Neural progenitor cell (in vitro differentiated cells): ENCODE measurements at regions not wholly inside any gene's neighbourhood (a gene's known extent, or its start where the extent isn't known, plus 50 kb on each side); places are given as distances from the start of the nearest gene placed in this dataset.

Source experiments
- DNase-seq: peaks from one replicate; pipeline ENCODE4 v3.0.0-alpha.2; 2016; ENCODE audit warnings: low spot score
- H2AFZ ChIP-seq: fragments of 200-600 bp; sonication (generic); replicated peaks from 2 replicates; pipeline ENCODE4 v1.6.1; 2016; ENCODE audit warnings: antibody characterized with exemption
- H3F3A ChIP-seq: fragments of 200-600 bp; sonication (generic); 2 replicates; pipeline ENCODE4 v1.6.1; 2016; ENCODE audit warnings: antibody characterized with exemption, low read depth
- H3K27ac ChIP-seq: fragments of 200-600 bp; sonication (generic); 2 replicates; pipeline ENCODE4 v1.5.1; 2016; ENCODE audit warnings: mild to moderate bottlenecking
- H3K27me3 ChIP-seq: fragments of 200-600 bp; sonication (generic); 2 replicates; pipeline ENCODE4 v1.6.1; 2016; ENCODE audit warnings: mild to moderate bottlenecking, moderate library complexity
- H3K36me3 ChIP-seq: fragments of 200-600 bp; sonication (generic); 2 replicates; pipeline ENCODE4 v1.5.1; 2016
- H3K4me1 ChIP-seq: fragments of 200-600 bp; sonication (generic); 2 replicates; pipeline ENCODE4 v1.6.1; 2016; ENCODE audit warnings: mixed run types
- H3K4me2 ChIP-seq: fragments of 200-600 bp; sonication (generic); 2 replicates; pipeline ENCODE4 v1.6.1; 2016
- H3K4me3 ChIP-seq: fragments of 200-600 bp; sonication (generic); 2 replicates; pipeline ENCODE4 v1.5.1; 2016
- H3K79me2 ChIP-seq: fragments of 200-600 bp; sonication (generic); 2 replicates; pipeline ENCODE4 v1.6.1; 2016; ENCODE audit warnings: low read depth
- H3K9ac ChIP-seq: fragments of 200-600 bp; sonication (generic); 2 replicates; pipeline ENCODE4 v1.6.1; 2016
- H3K9me3 ChIP-seq: fragments of 200-600 bp; sonication (generic); 2 replicates; pipeline ENCODE4 v1.5.1; 2016; ENCODE audit warnings: low read depth
- H4K20me1 ChIP-seq: fragments of 200-600 bp; sonication (generic); 2 replicates; pipeline ENCODE4 v1.6.1; 2016; ENCODE audit warnings: low read depth
- H3K27ac Mint-ChIP-seq: 3 replicates; pipeline ENCODE4 v1.8.0; 2021; ENCODE audit warnings: mixed read lengths
- H3K27me3 Mint-ChIP-seq: 2 replicates; pipeline ENCODE4 v1.8.0; 2022; ENCODE audit warnings: low read depth, mild to moderate bottlenecking, inconsistent platforms, moderate library complexity, mixed read lengths; ENCODE audit not compliant: insufficient read depth
- H3K36me3 Mint-ChIP-seq: 3 replicates; pipeline ENCODE4 v1.8.0; 2021; ENCODE audit warnings: mixed read lengths
- H3K4me1 Mint-ChIP-seq: 3 replicates; pipeline ENCODE4 v1.8.0; 2021; ENCODE audit warnings: mixed read lengths
- H3K4me3 Mint-ChIP-seq: 3 replicates; pipeline ENCODE4 v1.8.0; 2021; ENCODE audit warnings: mild to moderate bottlenecking, moderate library complexity, mixed read lengths
- H3K9me3 Mint-ChIP-seq: 3 replicates; pipeline ENCODE4 v1.8.0; 2020; ENCODE audit warnings: mixed read lengths
- CTCF ChIP-seq: fragments of 200-600 bp; sonication (generic); IDR thresholded peaks from 2 replicates; pipeline ENCODE4 v1.5.1; 2017; ENCODE audit warnings: antibody characterized with exemption, mild to moderate bottlenecking
- EZH2 ChIP-seq: fragments of 200-600 bp; sonication (generic); IDR thresholded peaks from 2 replicates; pipeline ENCODE4 v1.6.1; 2017; ENCODE audit warnings: antibody characterized with exemption, mild to moderate bottlenecking, moderate library complexity
- EZH2phosphoT487 ChIP-seq: fragments of 200-600 bp; sonication (generic); IDR thresholded peaks from 2 replicates; pipeline ENCODE4 v1.6.1; 2017; ENCODE audit warnings: antibody characterized with exemption

DNA sequence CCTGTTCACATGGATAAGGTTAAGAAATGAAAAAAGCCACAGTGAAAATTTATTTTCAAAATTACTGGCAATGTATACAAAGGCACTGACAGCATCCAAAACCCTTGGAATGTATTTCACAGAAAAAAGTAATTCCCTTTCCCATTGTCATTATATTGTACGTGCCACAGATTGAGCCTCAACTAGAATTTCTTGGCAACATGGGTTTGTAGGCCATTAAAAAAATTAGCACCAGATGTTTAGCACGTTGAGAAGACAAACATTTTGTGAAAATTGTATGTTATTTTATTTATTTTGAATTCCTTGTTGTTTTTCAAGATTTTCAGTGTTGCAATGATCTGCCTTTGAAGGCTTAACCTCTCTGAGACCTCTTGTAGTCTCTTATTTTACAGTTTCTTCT, 76.3 kb upstream of the EPHB3 start:
- H3K27me3 ChIP-seq: peaks cover 18% of the 10 kb centered on the region
- no peaks in the 10 kb centered on the region for H4K20me1 ChIP-seq
- no peak overlapping the region for H2AFZ ChIP-seq
- H3K4me3 ChIP-seq: no peak overlapping the region
- H3K4me2 ChIP-seq: no peak overlapping the region
- no peak overlapping the region for H3K4me3 Mint-ChIP-seq
- H3K27ac Mint-ChIP-seq: no peak overlapping the region
- no peak overlapping the region for H3K27ac ChIP-seq
- no peak overlapping the region for H3K9ac ChIP-seq
- H3K4me1 ChIP-seq: no peaks in the 10 kb centered on the region
- no peaks in the 10 kb centered on the region for H3K9me3 ChIP-seq
- TF ChIP-seq CTCF (no peak), EZH2 (no peak), EZH2phosphoT487 (no peak)
- H3K36me3 ChIP-seq: no peaks in the 10 kb centered on the region
- H3K36me3 Mint-ChIP-seq: no peaks in the 10 kb centered on the region
- no peaks in the 10 kb centered on the region for H3F3A ChIP-seq
- no peaks in the 10 kb centered on the region for H3K79me2 ChIP-seq
- H3K4me1 Mint-ChIP-seq: no peaks in the 10 kb centered on the region
- H3K27me3 Mint-ChIP-seq: peaks cover 8% of the 10 kb centered on the region
- H3K9me3 Mint-ChIP-seq: no peaks in the 10 kb centered on the region
- DNase-seq: no peak

GRCh38 chr3:184485906-184486305, 75.7 kb upstream of the EPHB3 start:
- no peaks in the 10 kb centered on the region for H3F3A ChIP-seq
- H3K4me1 ChIP-seq: no peaks in the 10 kb centered on the region
- no peaks in the 10 kb centered on the region for H3K36me3 Mint-ChIP-seq
- H3K9me3 ChIP-seq: no peaks in the 10 kb centered on the region
- no peak overlapping the region for H3K9ac ChIP-seq
- no peak overlapping the region for H3K4me3 Mint-ChIP-seq
- no peak overlapping the region for H3K27ac ChIP-seq
- peaks cover 11% of the 10 kb centered on the region for H3K27me3 Mint-ChIP-seq
- no peak overlapping the region for H3K27ac Mint-ChIP-seq
- H3K27me3 ChIP-seq: peaks cover 25% of the 10 kb centered on the region
- H3K36me3 ChIP-seq: no peaks in the 10 kb centered on the region
- no peaks in the 10 kb centered on the region for H4K20me1 ChIP-seq
- H3K4me2 ChIP-seq: no peak overlapping the region
- H3K9me3 Mint-ChIP-seq: no peaks in the 10 kb centered on the region
- H3K79me2 ChIP-seq: no peaks in the 10 kb centered on the region
- H3K4me1 Mint-ChIP-seq: no peaks in the 10 kb centered on the region
- no peak for DNase-seq
- H3K4me3 ChIP-seq: no peak overlapping the region
- no peak overlapping the region for H2AFZ ChIP-seq
- TF ChIP-seq EZH2: no peak

DNA sequence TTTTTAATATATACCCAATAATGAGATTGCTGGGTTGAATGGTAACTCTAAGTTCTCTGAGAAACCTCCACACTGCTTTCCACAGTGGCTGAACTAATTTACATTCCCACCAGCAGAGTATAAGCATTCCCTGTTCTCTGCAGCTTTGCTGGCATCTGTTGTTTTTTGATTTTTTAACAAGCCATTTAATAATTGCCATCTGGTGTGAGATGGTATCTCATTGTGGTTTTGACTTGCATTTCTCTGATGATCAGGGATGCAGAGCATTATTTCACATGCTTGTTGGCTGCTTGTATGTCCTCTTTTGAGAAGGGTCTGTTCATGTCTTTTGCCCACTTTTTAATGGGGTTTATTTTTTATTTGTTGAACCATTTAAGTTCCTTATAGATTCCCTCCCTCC, 75.0 kb upstream of the EPHB3 start:
- Mint-ChIP-seq H3K27ac (no peak overlapping the region), H3K36me3 (no peaks in the 10 kb centered on the region), H3K27me3 (peaks cover 15% of the 10 kb centered on the region), H3K4me3 (no peak overlapping the region), H3K4me1 (no peaks in the 10 kb centered on the region), H3K9me3 (no peaks in the 10 kb centered on the region)
- no peaks in the 10 kb centered on the region for H3K4me1 ChIP-seq
- H4K20me1 ChIP-seq: no peaks in the 10 kb centered on the region
- H3F3A ChIP-seq: no peaks in the 10 kb centered on the region
- DNase-seq: no peak
- H3K9ac ChIP-seq: no peak overlapping the region
- no peak overlapping the region for H3K4me2 ChIP-seq
- H3K9me3 ChIP-seq: no peaks in the 10 kb centered on the region
- no peak overlapping the region for H3K4me3 ChIP-seq
- H3K27ac ChIP-seq: no peak overlapping the region
- no peaks in the 10 kb centered on the region for H3K79me2 ChIP-seq
- TF ChIP-seq EZH2: no peak
- TF ChIP-seq CTCF: no peak
- no peak for TF ChIP-seq EZH2phosphoT487
- H2AFZ ChIP-seq: no peak overlapping the region
- H3K27me3 ChIP-seq: peaks cover 32% of the 10 kb centered on the region
- H3K36me3 ChIP-seq: no peaks in the 10 kb centered on the region

GRCh38 chr3:184488577-184488976, 73.0 kb upstream of the EPHB3 start:
- Histone ChIP-seq H4K20me1 (no peaks in the 10 kb centered on the region), H3F3A (no peaks in the 10 kb centered on the region), H3K27ac (no peak overlapping the region), H3K79me2 (no peaks in the 10 kb centered on the region), H3K27me3 (peaks cover 50% of the 10 kb centered on the region), H3K4me2 (no peak overlapping the region), H3K9ac (no peak overlapping the region), H3K9me3 (no peaks in the 10 kb centered on the region), H3K4me1 (no peaks in the 10 kb centered on the region), H2AFZ (no peak overlapping the region), H3K4me3 (no peak overlapping the region), H3K36me3 (no peaks in the 10 kb centered on the region)
- TF ChIP-seq EZH2phosphoT487 (no peak), EZH2 (no peak), CTCF (no peak)
- H3K9me3 Mint-ChIP-seq: peaks cover 8% of the 10 kb centered on the region
- H3K4me3 Mint-ChIP-seq: no peak overlapping the region
- no peak for DNase-seq
- H3K36me3 Mint-ChIP-seq: no peaks in the 10 kb centered on the region
- H3K27me3 Mint-ChIP-seq: peaks cover 27% of the 10 kb centered on the region
- no peak overlapping the region for H3K27ac Mint-ChIP-seq
- H3K4me1 Mint-ChIP-seq: no peaks in the 10 kb centered on the region
